HG03565 (cell line): ENCODE measurements at regions not wholly inside any gene's neighbourhood (a gene's known extent, or its start where the extent isn't known, plus 50 kb on each side); places are given as distances from the start of the nearest gene placed in this dataset.
"Not testable (repeated sequence)": the region's sequence is repeated elsewhere in the genome, so short reads cannot be mapped to it uniquely, and the experiment has no call there.

Experiments
- ATAC-seq: cut with Tn5 transposase; IDR thresholded peaks from one replicate; pipeline ENCODE4 v1.9.1; 2021; ENCODE audit warnings: mild to moderate bottlenecking, moderate library complexity; ENCODE audit not compliant: unreplicated experiment

GRCh38 chr7:93830141-93830925 is 60.2 kb downstream of the TFPI2 start:
- no peak for ATAC-seq

GRCh38 chr7:93828260-93828659 is 62.3 kb downstream of the TFPI2 start:
- peak; percentile 77 for ATAC-seq

GRCh38 chr7:93823621-93824020 is 66.9 kb downstream of the TFPI2 start:
- no peak for ATAC-seq

- no peak for ATAC-seq
Observed at GRCh38 chr7:93821463-93821862, 69.1 kb downstream of the TFPI2 start.

- no peak for ATAC-seq
Observed at GRCh38 chr7:93819699-93820098, 70.9 kb downstream of the TFPI2 start.

GRCh38 chr7:93817526-93817925 is 73.0 kb downstream of the TFPI2 start:
- ATAC-seq = no peak

- ATAC-seq = no peak
Observed at GRCh38 chr7:93817004-93817403, 73.5 kb downstream of the TFPI2 start.

GRCh38 chr7:93813514-93813913 is 77.0 kb downstream of the TFPI2 start:
- ATAC-seq = no peak

- ATAC-seq = no peak
Observed at GRCh38 chr7:93812061-93812460, 78.5 kb downstream of the TFPI2 start.

GRCh38 chr7:93811198-93811597 is 79.4 kb downstream of the TFPI2 start:
- ATAC-seq = no peak

- no peak for ATAC-seq
Observed at GRCh38 chr7:93810561-93810960, 80.0 kb downstream of the TFPI2 start.

GRCh38 chr7:93804726-93805125 is 85.8 kb downstream of the TFPI2 start:
- no peak for ATAC-seq

- no peak for ATAC-seq
Observed at GRCh38 chr7:93799750-93800357, 90.7 kb downstream of the TFPI2 start.

- not testable (repeated sequence) for ATAC-seq
Observed at GRCh38 chr7:93793084-93793697, 97.4 kb downstream of the TFPI2 start.

- no peak for ATAC-seq
Observed at GRCh38 chr7:93779115-93779514, 111.4 kb downstream of the TFPI2 start.

- no peak for ATAC-seq
Observed at GRCh38 chr7:93778384-93778783, 112.2 kb downstream of the TFPI2 start.

- no peak for ATAC-seq
Observed at GRCh38 chr7:93773446-93773845, 117.1 kb downstream of the TFPI2 start.

- ATAC-seq = no peak
Observed at GRCh38 chr7:93765475-93765874, 125.1 kb downstream of the TFPI2 start.

GRCh38 chr7:93758631-93759030 is 131.9 kb downstream of the TFPI2 start:
- ATAC-seq = no peak

- no peak for ATAC-seq
Observed at GRCh38 chr7:93757426-93757825, 133.1 kb downstream of the TFPI2 start.

- ATAC-seq = no peak
Observed at GRCh38 chr7:93756890-93757289, 133.7 kb downstream of the TFPI2 start.

- ATAC-seq = no peak
Observed at GRCh38 chr7:93751421-93751820, 139.1 kb downstream of the TFPI2 start.
